ENCODE measurements at regions not wholly inside any gene's neighbourhood (a gene's known extent, or its start where the extent isn't known, plus 50 kb on each side); places are given as distances from the start of the nearest gene placed in this dataset.

GRCh38 chr9:81195206-81195605 is 494.1 kb downstream of the TLE1 start:
- TF ChIP-seq EZH2phosphoT487 (IDR thresholded peaks at IDR 0.05; ENCODE audit: borderline replicate concordance, low read length) (no peak), CTCF (IDR thresholded peaks at IDR 0.05; ENCODE audit: low read depth, low read length, poor library complexity, severe bottlenecking) (no peak)
